RWPE1 (cell line): ENCODE measurements at regions not wholly inside any gene's neighbourhood (a gene's known extent, or its start where the extent isn't known, plus 50 kb on each side); places are given as distances from the start of the nearest gene placed in this dataset.

ENCODE experiments used
- CTCF ChIA-PET: fragments of 350-600 bp; sonication (Branson Sonifier 250); formaldehyde crosslinking; extraction: SDS; loops from one replicate; lab custom pipeline; 2021; lab: Yijun Ruan, JAX
- POLR2A ChIA-PET: fragments of 400-600 bp; formaldehyde crosslinking; extraction: SDS; loops from one replicate; lab custom pipeline; 2020; ENCODE audit warnings: antibody characterized with exemption; ENCODE audit not compliant: low non-redundant PET; lab: Yijun Ruan, JAX
- DNase-seq: peaks from one replicate; pipeline ENCODE4 v3.0.0; 2012; ENCODE audit warnings: low spot score
- H3K27ac ChIP-seq: fragments of 450-650 bp; 2 replicates; pipeline ENCODE4 v1.5.1; 2017
- CTCF ChIP-seq: fragments of 450-650 bp; conservative IDR thresholded peaks from 2 replicates; pipeline ENCODE4 v1.5.1; 2017; ENCODE audit warnings: low read depth, mild to moderate bottlenecking

DNA sequence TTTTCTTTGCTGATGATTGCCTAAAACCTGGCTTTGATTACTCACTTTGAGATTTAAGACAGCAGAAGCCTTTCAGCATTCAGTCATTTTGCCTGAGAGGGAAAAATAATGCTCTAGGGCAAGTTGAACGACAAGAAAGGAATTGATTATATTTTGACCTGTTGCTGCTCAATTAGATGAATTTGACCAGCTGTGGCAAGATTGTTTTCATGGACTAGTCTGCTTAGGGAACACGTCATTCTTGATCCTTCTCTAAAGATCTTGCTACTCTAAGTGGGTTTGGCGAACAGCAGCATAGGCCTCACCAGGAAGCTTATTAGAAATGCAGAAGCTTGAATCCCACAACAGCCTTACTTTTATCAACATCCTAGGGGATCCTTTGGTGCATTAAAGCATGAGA is 59.7 kb upstream of the PHACTR1 start:
- no peak overlapping the region for H3K27ac ChIP-seq
- POLR2A ChIA-PET: no interaction called here
- no peak for TF ChIP-seq CTCF
- DNase-seq: no peak
- CTCF ChIA-PET: no interaction called here

GRCh38 chr6:12657884-12658283 is 58.7 kb upstream of the PHACTR1 start:
- POLR2A ChIA-PET: no interaction called here
- CTCF ChIA-PET: no interaction called here
- H3K27ac ChIP-seq: no peak overlapping the region
- no peak for DNase-seq
- TF ChIP-seq CTCF: no peak

GRCh38 chr6:12661432-12662089 is 55.0 kb upstream of the PHACTR1 start:
- ChIA-PET CTCF (no interaction called here), POLR2A (no interaction called here)
- no peak overlapping the region for H3K27ac ChIP-seq
- no peak for DNase-seq
- no peak for TF ChIP-seq CTCF
